K562 (cell line): ENCODE measurements at regions not wholly inside any gene's neighbourhood (a gene's known extent, or its start where the extent isn't known, plus 50 kb on each side); places are given as distances from the start of the nearest gene placed in this dataset.

Source experiments
- ADNP ChIP-seq: fragments of 200-800 bp; sonication (Bioruptor generic); IDR thresholded peaks from 2 replicates; pipeline ENCODE4 v1.6.1; 2016; ENCODE audit warnings: missing genetic modification characterization, missing compliant biosample characterization
- EP300 ChIP-seq: IDR thresholded peaks from 2 replicates; pipeline ENCODE4 v1.6.1; 2012; ENCODE audit warnings: low read length, improper control_type of control experiment
- FOS ChIP-seq: IDR thresholded peaks from 3 replicates; pipeline ENCODE4 v1.6.1; 2011; ENCODE audit not compliant: insufficient read length; ENCODE audit errors: extremely low read depth
- FOXJ3 ChIP-seq: sonication (generic); formaldehyde crosslinking; IDR thresholded peaks from 2 replicates; pipeline ENCODE4 v1.4.0; 2020; ENCODE audit warnings: mild to moderate bottlenecking, missing genetic modification reagents
- MXI1 ChIP-seq: IDR thresholded peaks from 2 replicates; pipeline ENCODE4 v1.6.1; 2011; ENCODE audit warnings: low read depth, mild to moderate bottlenecking, improper control_type of control experiment, low read length
- POLR2A ChIP-seq: fragments of 450-650 bp; conservative IDR thresholded peaks from 2 replicates; pipeline ENCODE4 v1.6.1; 2016
- ZBTB17 ChIP-seq: fragments of 450-650 bp; formaldehyde crosslinking; IDR thresholded peaks from 2 replicates; pipeline ENCODE4 v1.4.0; 2020; ENCODE audit warnings: mild to moderate bottlenecking
- ZNF253 ChIP-seq: fragments of 250-450 bp; sonication (Bioruptor Pico); conservative IDR thresholded peaks from 2 replicates; pipeline ENCODE4 v1.6.1; 2021; ENCODE audit warnings: mild to moderate bottlenecking
- TF ChIP-seq, protein P1 (sequence below): sonication (generic); formaldehyde crosslinking; IDR thresholded peaks from 2 replicates; pipeline ENCODE4 v1.5.0; 2020; ENCODE audit warnings: missing genetic modification reagents
- TF ChIP-seq, protein P2 (sequence below), 3 experiments: IDR thresholded peaks in 2 of 3; conservative IDR thresholded peaks in 1 of 3; 2 replicates each; pipeline ENCODE4 v1.5.1; 2011 to 2012; ENCODE audit warnings: low read length in 3 of 3, mild to moderate bottlenecking in 3 of 3, control low read depth in 2 of 3, improper control_type of control experiment in 1 of 3, inconsistent platforms in 1 of 3, low read depth in 1 of 3, mixed read lengths in 1 of 3, moderate library complexity in 1 of 3; ENCODE audit not compliant: insufficient read depth in 2 of 3

DNA sequence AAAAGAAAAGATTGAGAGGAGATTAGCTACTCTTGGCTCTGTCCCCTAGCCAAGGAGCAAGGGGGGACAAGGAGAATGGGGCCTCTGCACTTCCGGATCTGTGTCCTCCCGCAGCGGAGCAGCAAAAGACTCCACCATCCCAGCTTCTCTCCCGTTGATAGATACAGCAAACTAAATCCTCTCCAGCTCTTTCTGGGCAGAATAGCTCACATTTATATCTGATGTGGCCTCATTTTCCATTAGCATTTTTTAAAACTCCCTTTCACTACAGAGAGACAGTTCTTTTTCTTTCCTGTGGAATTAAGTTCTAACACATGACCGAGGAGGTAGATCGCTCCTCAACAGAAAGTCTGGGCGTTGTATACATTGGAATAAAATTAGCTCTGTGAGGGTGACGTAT is 260.9 kb upstream of the SOX4 start:
- TF ChIP-seq EP300: no peak
- no peak for TF ChIP-seq FOXJ3 (CRISPR knock-in tag)
- no peak for TF ChIP-seq POLR2A
- no peak for TF ChIP-seq MXI1
- TF ChIP-seq ZNF253 (CRISPR knock-in tag): no peak
- TF ChIP-seq, protein P1, sequence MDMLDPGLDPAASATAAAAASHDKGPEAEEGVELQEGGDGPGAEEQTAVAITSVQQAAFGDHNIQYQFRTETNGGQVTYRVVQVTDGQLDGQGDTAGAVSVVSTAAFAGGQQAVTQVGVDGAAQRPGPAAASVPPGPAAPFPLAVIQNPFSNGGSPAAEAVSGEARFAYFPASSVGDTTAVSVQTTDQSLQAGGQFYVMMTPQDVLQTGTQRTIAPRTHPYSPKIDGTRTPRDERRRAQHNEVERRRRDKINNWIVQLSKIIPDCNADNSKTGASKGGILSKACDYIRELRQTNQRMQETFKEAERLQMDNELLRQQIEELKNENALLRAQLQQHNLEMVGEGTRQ (CRISPR knock-in tag): no peak
- TF ChIP-seq FOS: no peak
- TF ChIP-seq ADNP (tag): no peak
- TF ChIP-seq ZBTB17 (CRISPR knock-in tag): no peak
- TF ChIP-seq, protein P2, sequence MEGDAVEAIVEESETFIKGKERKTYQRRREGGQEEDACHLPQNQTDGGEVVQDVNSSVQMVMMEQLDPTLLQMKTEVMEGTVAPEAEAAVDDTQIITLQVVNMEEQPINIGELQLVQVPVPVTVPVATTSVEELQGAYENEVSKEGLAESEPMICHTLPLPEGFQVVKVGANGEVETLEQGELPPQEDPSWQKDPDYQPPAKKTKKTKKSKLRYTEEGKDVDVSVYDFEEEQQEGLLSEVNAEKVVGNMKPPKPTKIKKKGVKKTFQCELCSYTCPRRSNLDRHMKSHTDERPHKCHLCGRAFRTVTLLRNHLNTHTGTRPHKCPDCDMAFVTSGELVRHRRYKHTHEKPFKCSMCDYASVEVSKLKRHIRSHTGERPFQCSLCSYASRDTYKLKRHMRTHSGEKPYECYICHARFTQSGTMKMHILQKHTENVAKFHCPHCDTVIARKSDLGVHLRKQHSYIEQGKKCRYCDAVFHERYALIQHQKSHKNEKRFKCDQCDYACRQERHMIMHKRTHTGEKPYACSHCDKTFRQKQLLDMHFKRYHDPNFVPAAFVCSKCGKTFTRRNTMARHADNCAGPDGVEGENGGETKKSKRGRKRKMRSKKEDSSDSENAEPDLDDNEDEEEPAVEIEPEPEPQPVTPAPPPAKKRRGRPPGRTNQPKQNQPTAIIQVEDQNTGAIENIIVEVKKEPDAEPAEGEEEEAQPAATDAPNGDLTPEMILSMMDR (IDR thresholded peaks at IDR 0.05 in 2 of 3, conservative IDR thresholded peaks at IDR 0.05 in 1 of 3; ENCODE audit: insufficient read depth in 2 of 3, low read depth in 1 of 3, low read length in 3 of 3): no peak
